8988T (cell line): ENCODE measurements at regions not wholly inside any gene's neighbourhood (a gene's known extent, or its start where the extent isn't known, plus 50 kb on each side); places are given as distances from the start of the nearest gene placed in this dataset.

Experiments
- DNase-seq: peaks from one replicate; pipeline ENCODE4 v3.0.0; 2011

DNA sequence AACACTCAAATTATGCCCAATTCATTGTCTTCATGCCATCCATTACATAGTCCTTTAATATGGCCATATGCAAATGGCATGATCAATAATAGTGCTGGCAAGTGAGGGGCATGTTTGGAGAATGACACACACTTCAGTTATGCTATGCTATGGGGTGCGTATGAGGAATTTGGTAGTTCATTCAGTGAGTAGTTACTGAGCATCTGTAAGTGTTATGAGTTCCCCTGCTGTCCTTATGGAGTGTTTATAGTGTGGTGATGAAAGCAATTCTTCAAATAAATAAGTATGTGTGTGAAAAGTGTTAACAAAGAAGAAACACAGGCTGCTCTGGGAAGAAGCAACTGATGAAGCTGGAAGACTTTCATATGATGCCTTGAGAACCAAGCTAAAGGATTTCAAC, 383.7 kb upstream of the SLC14A2 start:
- no peak for DNase-seq

DNA sequence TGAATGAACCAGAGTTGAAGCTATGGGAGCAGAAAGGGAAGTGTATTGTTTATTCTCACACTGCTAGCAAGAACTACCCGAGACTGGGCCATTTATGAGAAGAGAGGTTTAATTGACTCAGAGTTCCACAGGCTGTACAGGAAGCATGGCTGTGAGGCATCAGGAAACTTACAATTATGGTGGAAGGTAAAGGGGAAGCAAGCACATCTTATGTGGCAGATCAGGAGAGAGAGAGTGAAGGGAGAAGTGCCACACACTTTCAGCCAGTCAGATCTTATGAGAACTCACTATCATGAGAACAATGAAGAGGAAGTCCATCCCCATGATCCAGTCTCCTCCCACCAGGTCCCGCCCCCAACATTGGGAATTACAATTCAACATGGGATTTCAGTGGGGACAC, 383.2 kb upstream of the SLC14A2 start:
- no peak for DNase-seq

DNA sequence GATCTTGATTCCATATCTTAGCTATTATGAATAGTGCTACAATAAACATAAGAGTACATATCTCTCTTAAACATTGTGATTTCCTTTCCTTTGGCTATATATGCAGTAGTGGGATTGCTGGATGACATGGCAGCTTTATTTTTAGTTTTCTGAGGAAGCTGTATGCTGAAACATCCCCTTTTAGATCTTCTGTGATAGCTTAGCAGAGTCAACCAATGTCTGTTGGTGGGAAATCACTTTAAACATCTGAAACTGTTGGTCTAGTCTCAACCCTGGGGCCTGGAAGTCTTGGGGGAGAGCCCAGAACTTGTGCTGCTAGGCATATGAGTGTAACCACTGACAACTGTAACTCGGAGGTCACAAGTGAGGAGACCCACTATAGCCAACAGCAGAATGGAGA, 378.6 kb upstream of the SLC14A2 start:
- DNase-seq, result no peak

DNA sequence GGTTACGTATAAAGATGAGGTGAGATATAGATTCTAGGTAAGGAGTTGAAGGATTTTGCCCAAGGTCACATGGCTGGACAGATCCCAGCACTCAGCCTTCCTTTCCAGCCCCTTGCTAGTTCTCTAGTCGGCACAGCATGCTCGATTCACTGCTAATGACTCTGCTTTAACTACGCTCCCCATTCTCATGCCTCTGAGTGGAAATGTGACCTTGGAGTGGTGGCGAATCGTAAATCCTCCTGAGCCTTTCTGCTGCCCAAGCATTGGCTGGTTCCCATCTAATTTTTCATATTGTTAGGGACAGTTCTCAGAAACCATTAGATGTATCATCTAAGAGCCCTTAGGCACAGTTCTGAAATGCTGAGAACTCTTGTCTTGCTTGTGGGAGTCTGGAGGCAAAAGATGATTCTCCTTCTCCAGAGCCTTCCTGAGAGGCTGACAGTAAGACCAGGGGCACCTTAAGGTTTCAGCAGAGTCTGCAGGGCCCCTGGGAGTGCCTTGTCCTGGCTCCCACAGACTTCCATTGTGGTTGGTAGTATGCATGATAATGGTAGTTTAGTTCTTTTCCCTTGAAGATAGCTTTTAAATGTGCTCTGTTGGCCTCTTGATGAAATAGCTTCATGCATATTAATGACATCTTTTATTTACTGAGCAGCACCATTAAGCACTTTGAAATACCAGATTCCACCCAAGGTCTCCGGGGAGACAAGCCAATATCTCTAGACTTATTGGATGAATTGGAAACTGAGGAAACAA, 377.8 kb upstream of the SLC14A2 start:
- DNase-seq, result no peak

DNA sequence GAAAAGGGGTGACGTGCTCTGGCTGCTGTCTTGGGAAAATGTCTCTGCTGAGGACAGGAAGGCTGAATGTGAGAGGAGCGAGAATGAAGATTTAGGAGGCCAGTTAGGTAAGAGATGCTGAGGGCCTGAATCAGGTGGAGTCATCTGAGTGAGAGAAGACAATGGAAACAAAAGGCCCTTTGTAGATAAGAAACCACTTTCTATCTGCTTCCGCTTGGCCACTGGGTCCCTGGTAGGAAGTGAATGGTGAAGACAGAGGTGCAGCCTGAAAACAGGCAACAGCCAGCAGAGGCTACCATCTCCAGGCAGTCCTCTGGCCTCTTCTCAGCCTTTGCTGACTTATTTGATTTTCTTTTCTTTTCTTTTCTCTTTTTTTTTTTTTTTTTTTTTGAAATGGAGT, 374.0 kb upstream of the SLC14A2 start:
- no peak for DNase-seq

DNA sequence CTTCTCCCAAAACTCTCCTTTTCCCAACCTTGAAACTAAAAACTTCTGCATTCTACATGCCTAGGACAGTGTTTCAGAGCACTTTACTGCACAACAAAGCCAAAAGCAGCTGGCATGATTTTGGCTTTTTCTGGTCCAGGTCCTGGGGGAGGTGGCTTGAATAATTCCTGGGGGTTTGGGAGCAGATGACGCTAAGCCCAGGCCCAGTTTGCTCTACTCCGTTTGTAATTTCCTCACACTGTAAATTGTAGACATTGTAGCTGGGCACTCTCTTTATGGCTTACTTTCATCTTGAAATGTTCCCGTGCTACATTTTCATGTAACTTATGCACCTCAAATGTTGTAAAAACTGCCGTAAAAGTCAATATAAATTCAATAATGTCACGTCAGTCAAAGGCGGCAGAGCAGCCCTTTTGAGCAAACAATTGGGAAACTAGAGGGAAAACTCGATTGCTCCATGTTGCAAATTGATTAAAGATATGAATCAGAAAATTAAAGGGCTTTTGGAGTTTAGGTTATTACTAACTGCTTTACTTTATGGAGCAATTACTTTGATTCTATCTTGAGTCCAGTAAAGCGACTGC, 373.2 kb upstream of the SLC14A2 start:
- DNase-seq, result no peak

DNA sequence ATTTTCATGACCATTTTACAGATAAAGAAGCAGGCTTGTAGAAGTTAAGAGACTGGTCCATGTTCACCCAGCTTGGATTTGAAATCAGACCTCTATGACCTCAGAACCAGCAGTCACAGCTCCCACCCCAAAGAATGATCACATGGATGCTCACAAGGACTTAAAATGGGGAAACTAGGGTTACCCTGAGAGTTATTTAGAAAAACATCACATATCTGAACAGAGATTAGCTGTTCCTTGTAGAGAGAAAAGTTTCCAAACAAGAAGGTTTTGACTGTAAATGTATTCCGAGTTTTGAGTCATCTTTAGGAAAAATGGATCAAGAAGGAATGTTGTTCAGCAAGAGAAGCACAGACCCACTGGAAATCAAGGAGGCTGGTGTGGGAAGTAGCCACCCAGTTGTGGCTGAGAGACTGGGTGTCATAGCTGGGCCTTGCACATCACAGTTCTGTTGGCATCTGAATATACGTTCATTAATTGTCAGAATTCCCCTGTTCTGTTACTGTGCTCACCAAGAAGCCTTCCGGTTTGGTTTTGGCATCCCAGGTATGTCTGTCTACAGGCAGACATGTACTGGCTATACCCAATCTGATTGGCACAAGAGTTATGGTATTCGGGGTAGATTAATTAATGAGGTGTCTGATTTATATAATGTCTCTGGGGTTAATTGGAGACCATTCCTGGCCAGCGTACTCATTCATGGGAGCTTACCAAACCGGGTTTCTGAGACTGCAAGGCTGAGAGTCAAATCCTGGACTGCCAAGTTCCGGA, 371.8 kb upstream of the SLC14A2 start:
- no peak for DNase-seq

DNA sequence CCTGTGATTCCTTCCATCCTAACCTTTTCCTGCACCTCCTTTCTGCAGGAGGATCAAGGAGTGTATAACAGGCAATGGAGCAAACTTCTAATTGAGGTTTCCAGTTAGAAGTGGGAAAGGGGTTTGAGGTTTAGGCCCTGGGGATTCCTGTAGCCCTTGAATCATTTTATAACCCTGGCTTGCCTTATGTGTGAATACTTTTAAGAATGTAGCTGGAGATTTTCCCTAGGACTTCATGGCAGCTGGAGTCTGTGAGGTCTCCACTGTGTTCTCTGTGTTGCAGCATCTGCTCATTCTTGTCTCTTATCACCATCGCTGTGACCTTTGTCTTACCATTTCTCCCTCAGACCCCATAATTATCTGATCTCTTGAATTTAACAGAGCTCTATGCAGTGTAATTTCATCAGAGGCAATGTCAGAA, 370.2 kb upstream of the SLC14A2 start:
- no peak for DNase-seq

DNA sequence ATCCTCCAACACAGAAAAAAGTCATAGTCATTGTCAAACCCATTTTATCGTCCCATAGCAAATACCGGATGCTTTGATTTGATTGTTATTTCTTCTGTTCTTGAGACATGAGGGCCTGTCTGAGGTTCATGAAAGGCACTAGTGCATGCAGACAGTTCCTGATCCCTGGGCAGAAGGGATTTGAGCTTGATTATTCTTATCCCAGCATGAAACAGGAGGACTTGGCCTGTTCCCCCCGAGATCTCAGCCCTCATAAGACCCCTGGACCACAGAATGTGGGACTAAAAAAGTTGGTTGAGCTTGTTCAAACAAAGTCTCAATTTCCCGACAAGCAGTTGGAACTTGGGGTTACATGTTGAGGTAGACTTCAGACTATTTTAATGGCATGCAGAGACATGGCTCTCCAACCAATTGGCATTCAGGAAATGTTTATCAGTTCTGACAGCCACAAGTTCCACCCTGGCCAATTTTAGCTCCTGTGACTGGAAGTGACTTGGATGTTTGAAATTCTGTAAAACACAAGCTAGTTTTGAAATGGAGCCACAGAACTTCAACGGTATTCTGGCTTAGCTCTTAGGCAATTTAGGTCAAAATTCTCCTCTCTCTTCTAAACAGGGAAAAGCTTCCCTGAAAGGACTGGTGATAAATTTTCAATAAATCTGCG, 366.9 kb upstream of the SLC14A2 start:
- DNase-seq, result no peak

DNA sequence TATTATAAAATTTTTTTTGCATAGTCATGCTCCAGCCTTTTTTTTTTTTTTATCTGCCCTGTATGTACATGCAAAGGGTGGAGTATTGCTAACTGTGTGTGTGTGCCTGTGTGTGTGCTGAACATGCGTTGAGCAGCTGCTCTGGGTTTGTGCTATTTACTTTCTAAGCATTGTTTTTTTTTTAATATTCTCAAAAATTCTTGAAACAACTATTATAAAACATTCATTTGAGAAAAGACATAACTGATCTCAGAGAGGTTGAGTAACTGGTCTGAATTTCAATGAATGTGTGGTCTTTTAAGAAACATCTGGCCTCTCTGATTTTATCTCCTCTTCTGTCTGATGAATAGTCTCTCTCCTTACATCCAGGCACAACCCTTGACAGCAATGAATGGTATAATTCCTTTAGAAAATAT, 366.0 kb upstream of the SLC14A2 start:
- no peak for DNase-seq

DNA sequence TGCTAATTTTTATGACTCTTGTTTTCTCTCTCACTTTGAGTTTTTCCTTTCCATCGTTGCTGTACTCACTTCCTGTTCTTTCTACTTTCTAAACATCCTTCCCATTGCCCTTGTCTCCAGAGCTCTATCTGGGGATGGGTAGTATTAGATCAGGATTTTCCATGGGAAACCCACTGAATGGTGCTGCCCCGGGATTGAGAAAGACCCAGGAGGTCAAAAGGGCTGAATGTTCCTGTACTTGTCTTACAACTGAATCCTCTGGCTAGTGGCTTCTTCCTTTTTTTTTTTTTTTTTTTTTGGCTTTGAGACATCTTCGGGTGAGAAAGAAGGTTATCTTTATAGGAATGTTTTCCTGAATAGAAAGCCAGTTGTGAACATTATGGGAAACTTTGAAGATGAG, 364.8 kb upstream of the SLC14A2 start:
- no peak for DNase-seq

DNA sequence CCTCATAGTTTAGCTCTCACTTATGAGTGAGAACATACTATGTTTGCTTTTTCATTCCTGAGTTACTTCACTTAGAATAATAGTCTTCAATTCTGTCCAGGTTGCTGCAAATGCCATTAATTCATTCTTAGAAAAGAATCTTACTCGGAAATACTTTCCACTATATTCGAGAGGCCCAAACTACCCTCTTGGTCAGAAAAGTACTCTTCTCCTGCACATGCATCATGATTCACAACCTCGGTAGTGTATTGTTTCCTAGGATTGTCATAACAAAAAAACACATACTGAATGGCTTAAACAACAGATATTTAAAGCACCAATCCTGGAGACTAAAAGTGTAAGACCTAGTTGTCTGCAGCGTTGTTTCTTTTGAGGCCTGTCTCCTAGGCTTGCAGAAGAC, 364.0 kb upstream of the SLC14A2 start:
- DNase-seq, result no peak

DNA sequence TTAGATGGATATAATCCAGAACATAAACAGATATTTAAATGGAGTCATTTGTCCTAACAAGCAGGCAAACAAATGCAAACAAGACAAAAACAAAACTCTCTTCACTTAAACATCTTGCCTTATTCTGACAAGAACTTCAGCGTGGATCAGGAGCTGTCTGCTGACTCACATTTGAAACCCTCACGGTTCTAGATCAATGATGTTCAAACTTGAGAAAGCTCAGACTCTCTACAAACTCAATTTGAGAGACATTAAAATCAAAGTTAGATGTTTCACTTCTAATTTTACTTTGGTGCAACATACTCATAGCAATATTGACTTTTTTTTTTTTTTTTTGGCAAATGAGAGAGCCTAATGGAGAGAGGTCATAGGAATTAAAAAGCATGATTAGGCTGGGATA, 362.8 kb upstream of the SLC14A2 start:
- DNase-seq, result no peak

DNA sequence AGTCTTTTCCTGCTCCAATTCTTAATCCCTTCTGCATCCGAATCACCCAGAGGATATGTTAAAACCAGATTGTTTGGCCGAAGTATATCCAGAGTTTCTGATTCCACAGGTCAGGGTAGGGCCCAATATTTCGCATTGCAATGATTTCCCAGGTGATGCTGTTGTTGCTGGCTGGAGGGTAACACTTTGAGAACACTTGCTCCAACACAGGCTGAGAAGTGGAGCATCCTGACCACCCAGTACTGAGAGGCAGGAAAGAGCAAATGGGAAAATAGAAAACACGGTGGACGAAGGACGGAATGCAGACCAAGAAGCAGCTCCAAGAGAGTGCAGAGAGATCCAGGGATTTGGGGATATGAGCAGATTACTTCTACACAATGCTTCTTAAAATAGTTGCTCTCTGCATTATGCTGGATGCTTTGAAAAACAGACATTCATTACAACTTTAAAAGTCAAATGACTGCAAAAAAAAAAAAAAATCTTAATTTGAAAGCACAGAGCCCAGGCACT, 362.2 kb upstream of the SLC14A2 start:
- no peak for DNase-seq

DNA sequence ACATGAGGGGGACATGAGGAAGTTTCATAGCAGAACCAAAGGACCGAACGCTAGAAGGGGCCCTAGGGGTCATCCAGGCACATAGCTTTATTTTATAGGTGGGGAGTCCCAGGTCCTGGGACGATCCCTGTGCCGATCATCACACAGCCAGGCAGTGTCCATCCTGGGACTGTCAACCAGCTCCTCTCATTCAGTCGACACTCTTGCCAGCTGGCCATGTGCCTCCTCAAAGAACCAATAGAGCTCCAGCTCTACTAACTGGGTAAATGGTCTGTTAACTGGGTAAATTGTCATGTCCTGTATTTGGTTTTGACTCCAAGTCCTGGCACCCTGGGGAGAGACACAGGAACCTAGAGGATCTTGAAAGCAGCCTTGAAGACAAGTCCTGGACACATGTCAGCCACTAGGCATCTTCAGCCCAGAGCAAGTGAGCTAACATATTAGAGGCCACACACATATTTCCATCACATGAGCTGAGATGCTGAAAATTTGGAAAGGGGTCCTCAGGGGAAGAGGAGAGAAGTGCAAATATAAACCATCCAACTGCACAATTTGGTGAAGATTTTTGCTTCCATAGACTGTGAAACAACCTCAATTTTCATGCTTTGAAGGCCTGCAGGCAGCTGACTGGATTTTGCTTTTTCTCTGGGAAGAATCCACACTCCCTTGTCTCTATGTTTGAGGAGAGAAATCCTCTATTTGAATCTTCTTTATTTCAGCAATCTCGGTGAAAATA, 361.1 kb upstream of the SLC14A2 start:
- DNase-seq, result no peak

DNA sequence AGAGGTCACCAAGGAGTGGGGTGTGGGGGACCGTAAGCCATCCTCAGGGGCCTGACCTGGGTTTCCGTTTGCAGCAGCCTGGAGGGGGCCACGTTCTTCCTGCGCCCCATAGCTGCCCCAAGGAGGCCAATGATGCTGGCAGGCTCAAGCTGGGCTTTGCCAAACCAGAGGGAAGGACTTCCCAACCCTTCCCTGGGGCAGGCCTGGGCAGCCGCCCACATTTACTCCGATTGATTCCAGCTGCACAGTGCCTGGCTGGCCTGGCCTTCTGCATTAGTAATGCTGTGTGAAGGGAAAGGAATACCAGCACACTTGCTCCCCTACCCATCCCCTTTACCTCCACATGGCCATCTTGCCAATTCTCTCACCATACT, 360.6 kb upstream of the SLC14A2 start:
- no peak for DNase-seq

DNA sequence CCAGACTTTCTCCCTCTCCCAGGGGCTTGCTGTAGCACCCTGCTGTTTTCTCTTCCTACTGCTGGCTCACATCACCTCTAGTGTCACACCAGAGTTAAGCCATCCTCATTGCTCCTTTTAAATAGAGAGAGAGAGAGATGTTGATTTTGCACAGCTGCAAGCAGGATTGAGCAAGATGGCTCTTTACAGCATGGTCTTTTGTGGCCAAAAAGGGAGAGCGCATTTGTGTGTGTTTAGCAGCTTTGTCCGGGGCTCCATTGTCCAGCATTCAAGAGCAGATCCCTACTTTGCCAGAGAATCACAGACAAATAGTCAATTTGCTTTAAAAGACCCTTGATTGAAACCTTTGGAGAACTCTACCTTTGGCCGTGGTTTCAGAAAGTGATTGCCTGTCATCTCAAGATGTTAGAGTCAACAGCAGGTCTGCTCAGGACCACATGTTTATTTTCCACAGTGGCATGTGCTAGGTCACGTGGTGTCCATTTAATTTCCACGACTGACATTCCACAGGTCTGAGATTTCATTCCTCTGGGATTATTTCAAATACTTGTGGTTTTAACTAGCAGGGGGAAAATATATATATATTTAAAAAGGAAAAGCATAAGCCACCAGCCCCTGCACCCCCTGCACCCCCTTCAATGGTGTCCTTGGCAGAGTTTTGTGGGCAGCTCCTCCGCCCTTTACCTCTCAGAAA, 359.9 kb upstream of the SLC14A2 start:
- DNase-seq, result no peak

DNA sequence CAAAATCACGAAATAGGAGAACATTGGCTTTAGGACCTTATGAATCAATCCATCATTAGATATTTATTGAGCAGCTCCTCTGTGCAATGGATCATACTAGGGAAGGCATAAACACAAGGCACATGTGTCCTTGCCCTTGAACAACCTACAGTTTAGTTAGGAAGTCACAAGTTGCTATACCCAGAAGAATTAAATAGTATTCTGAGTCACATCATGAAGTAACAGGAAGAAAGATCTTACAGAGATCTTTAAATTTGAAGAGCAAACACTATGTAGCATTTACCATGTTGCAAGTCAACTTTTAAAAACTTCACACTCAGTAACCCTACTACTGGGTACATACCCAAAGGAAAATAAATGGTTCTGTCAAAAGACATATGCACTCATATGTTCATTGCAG, 355.2 kb upstream of the SLC14A2 start:
- no peak for DNase-seq

DNA sequence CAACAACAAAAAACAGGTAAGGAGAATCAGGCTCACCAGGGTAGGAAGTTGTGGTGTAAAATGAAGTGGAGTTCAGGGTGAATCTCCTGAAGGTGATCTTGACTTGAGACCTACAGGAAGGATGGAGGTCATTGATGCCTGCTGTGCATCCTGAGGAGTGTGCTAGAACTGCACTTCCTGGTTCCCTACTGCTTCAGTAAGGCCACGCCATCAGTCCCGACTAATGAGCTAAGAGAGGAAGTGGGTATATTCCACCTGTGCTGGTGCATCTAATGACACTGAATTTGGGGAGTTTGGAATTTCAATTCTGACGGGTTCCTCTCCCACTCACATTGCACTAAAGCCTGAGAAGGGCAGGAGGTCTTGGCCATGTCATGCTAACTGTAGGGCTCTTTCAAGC, 349.3 kb upstream of the SLC14A2 start:
- DNase-seq, result no peak

DNA sequence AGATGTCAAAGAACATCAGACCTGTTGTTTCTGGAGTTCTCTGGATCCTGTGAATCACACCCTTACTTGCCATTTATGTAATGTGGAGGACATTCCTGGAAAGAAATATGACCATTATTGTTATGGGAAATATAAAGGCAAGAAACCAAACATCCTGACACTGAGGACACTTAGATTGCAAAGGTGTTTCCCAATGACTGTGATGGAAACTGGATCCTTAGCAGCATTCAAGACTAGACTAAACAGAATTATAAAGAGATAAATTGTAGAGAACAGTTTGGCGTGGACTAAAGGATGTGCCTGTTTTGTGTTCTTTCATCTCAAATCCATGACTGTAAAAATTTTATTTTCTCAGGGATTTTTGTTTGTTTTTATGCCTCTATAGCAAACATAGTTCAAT, 347.7 kb upstream of the SLC14A2 start:
- no peak for DNase-seq

DNA sequence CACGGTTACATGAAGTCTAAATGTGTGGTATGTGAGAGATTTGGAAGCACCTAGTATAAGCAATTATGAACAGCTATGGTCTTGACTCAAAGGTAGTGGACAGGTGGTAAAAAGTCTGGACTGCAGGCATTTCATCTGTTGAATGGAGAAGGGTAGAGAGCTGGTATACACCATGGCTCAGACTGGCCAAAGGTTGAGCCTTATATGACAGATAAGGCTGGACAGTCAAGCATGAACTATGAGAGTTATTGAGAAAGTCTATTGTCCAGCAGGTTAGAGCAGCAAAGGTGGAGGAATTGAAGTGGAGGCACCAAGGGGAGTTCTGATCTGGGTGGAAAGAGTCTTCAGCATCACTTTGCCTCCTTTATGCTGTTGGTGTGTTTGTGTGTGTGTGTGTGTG, 346.7 kb upstream of the SLC14A2 start:
- DNase-seq, result no peak

DNA sequence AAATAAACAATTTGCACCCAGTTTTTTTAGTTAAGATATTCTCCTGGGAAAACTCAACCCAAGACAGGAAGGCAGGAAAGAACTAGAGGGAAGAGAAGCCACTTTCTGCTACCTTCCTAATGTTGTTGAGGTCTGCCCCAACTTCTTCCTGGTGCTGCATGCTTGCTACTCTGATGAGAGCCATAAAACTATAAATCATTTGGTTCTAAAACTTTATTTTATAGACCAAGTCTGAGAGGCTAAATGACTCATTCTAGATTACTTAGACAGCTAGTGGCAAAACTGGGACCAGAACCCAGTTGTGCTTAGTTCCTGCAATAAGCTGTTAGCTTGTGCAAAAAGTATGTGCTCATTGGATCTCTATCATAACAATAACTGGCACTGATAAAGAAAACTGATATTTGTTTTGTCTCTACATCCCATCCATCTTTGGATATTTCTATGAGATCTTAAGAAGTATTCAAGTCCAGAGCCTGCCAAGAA, 344.9 kb upstream of the SLC14A2 start:
- no peak for DNase-seq
